A673 (cell line): ENCODE measurements at regions not wholly inside any gene's neighbourhood (a gene's known extent, or its start where the extent isn't known, plus 50 kb on each side); places are given as distances from the start of the nearest gene placed in this dataset.

Experiments used
- CTCF ChIP-seq: fragments of 300-800, 200-600 bp; sonication (generic); conservative IDR thresholded peaks from 2 replicates; pipeline ENCODE4 v1.5.1; 2017; ENCODE audit warnings: low read depth, mild to moderate bottlenecking, antibody characterized with exemption, low read length, moderate library complexity, mixed read lengths
- EZH2 ChIP-seq: fragments of 200-600 bp; sonication (generic); IDR thresholded peaks from 2 replicates; pipeline ENCODE4 v1.6.1; 2017; ENCODE audit warnings: borderline replicate concordance, low read depth, mild to moderate bottlenecking, mixed read lengths, antibody characterized with exemption, low read length; ENCODE audit not compliant: poor library complexity, severe bottlenecking

DNA sequence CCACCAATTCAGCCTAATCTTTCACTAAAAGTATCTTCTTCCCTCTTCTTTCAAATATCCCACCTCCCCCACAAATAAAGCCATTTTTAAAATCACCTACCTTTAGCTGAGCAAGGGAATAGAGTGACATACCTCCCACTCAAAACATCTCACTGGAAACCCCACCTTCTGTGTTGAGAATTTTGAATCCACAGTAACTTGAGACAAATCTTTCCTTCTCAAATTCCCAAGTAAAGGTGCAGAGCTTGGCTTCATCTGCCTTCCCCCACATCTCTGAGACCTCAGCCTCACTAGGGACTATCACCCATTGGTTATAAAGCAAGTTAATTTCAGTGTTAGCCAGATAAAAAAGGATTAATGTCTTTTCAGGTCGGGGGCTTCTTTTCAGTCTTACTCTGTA is 180.4 kb downstream of the INO80D start:
- TF ChIP-seq CTCF = no peak
- no peak for TF ChIP-seq EZH2
